GM18873 (cell line): ENCODE measurements at regions not wholly inside any gene's neighbourhood (a gene's known extent, or its start where the extent isn't known, plus 50 kb on each side); places are given as distances from the start of the nearest gene placed in this dataset.
"Not testable (repeated sequence)": the region's sequence is repeated elsewhere in the genome, so short reads cannot be mapped to it uniquely, and the experiment has no call there.

Experiments used
- ATAC-seq: cut with Tn5 transposase; IDR thresholded peaks from one replicate; pipeline ENCODE4 v1.9.1; 2021; ENCODE audit warnings: mild to moderate bottlenecking, moderate library complexity, moderate number of reproducible peaks; ENCODE audit not compliant: unreplicated experiment, low FRiP score

- no peak for ATAC-seq
Measured at GRCh38 chr10:84838851-84839250, 510.5 kb downstream of the CCSER2 start.

DNA sequence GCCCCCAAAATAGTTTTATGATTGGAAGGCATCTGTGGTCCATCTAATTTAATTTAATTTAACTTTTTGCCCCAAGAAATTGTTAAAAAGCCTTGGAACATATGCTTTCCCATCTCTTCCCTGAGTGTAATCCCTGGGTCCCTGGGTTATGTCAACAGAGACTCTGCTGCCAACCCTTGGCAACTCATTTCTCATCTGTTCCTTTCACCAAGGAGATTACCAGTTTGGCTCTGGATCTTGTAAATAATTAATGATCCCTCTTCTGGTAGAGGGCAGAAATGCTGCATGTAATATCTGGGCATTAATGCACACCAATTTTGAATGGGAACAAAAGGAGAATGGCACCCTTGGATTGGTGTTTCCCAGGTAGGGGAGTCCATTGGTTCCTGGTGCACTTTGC is 514.2 kb downstream of the CCSER2 start:
- ATAC-seq = no peak

GRCh38 chr10:84844461-84844860 is 516.1 kb downstream of the CCSER2 start:
- no peak for ATAC-seq

GRCh38 chr10:84845628-84846261 is 517.4 kb downstream of the CCSER2 start:
- ATAC-seq = no peak

DNA sequence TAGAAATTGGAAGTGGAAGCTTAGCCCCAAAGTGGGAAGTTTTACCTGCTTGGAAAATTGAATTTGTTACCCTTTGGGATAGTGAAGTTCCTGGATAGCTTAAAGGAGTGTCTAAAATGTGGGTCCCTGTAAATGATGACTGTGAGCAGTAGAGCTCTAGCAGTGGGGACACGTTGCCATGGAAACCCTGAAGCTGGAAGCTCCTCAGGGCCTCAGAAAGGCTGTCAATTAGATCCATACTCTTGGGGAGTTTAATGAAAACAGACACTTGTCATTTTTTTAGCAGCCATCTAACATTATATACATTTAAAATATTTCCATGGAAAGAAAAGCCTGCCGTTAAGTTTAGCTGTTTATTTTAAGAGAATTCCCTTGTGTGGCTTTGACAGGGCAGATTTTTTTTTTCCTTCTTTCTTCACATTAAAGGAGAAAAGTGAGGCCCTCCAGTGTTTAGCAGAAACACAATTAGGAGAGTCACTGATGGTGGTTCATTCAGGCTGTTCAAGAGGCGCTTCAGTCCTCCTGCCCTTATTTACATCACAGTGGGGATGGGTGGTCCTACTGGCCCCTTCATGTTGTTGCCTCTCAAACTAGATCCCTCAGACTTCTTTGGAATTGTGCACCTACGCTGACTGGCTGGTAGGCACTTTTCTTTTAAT is 518.4 kb downstream of the CCSER2 start:
- ATAC-seq = no peak

DNA sequence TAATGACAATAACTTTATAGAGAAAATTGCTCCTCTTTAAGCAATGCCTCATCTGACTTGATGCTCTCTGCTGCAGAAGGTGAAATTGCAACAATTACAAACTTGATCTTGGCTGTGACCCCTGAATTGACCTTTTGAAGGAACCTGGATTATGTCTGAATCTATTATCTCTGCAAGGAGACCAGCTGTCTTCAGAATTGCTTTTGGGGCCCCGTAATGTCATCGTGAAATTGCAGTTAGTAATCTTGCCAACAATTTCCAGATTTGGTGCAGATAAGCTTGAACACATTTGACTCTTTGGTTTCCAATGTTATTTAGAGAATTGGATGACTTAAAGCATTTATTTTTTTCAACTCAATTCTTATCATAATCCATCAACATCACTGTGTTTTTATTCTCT is 520.6 kb downstream of the CCSER2 start:
- no peak for ATAC-seq

DNA sequence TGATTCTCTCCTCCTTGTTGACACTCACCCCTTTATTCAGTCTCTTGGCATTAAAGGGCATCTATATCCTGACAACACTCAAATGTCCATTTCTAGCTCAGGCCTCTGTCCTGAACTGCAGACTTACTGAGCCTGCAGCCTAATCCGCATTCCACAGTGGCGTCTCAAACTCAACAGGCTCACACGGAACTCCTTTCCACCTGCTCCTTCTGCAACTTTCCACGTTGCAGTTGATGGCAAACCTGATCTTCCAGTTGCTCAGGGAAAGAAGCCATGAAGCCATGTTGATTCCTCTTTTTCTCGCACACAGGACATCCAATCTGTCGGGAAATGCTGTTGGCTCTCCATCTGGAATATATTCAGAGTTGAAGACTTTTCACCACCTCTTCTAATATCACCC is 522.4 kb downstream of the CCSER2 start:
- no peak for ATAC-seq

GRCh38 chr10:84854439-84854838 is 526.0 kb downstream of the CCSER2 start:
- no peak for ATAC-seq

DNA sequence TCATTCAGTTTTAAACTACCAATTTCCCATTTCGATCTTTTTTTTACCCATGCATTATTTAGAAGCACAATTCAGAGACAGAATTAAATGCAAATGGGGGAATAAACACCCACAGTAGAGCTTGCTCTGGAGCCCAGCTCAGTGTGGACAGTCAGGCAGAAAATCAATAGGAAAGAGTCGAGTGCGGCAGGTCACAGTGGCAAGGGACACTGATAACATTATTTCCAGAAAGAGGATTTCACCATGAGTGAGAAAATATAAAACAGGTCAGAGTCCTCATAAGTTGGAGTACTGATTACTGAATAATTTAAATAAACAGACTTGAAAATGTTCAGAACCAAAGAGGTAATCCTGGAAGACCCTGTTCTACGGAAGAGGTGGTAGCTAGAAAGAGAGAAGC is 532.5 kb downstream of the CCSER2 start:
- no peak for ATAC-seq

DNA sequence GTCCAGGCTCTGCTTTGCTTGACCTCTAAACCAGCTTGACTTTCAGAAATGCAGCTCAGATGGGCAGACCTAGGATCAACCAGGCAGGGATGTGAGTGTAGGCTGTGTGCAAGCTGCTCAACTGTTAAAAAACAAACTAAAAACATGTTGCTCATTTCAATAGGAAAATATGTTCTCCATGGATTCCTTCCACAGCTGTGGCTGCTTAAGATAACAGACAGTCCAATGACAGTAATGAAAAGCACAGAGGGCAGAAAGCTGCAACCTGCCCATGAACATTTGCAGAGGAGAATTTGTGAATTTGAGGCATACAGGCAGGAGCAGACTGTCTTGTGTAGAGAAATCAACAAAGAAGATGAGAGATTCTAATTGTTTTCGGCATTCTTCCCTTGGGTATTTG is 534.2 kb downstream of the CCSER2 start:
- no peak for ATAC-seq

DNA sequence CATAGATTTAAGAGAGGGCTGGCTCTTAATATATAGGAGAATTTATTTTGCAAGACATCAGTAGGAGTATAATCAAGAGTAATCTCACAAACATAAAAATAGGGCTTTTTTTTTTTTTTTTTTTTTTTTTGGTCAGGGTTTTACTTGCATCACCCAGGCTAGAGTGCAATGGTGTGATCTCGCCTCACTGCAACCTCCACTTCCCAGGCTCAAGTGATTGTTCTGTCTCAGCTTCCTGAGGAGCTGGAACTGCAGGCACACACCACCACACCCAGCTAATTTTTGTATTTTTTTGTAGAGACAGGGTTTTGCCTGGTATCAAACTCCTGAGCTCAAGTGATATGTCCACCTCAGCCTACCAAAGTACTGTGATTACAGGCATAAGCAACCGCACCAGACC is 535.3 kb downstream of the CCSER2 start:
- no peak for ATAC-seq

DNA sequence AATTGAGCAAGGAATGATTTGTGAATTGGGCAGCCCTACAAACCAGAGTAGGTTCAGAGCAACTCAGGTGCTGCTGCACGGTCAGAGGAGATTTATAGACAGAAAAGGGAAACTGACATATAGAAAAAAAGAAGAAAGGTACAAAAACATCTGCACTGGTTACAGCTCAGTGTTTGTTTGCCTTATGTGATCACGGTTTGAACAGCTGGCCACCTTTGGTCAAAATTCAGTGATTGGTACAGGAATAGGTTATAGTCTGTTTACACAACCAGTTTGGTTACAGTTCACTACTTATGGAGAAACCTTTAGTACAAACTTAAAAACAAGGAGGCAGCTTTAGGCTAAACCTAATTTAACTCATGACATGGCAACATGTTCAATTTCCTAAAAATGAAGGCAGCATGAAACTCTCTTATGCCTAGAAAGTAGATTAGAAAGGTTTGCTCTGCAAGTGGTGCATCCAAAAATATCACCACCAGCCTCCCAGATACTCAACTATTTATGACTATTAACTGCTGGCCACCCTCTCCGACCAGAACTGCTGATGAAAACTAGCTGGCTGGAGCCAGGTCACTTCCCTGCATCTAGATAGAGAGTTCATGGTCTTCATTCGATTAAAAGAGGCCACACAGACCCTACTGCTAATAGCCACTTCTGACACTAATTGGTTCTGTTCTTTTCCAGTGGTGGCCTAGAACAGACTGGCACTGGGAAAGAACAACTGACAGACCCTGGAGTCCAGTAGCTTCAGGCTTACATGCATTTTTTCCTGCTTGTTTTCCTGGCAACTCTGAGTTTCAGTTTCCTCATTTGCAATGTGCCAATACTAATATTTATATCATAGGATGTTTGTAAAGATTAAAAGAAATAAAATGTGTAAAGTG is 548.0 kb downstream of the CCSER2 start:
- ATAC-seq = no peak

DNA sequence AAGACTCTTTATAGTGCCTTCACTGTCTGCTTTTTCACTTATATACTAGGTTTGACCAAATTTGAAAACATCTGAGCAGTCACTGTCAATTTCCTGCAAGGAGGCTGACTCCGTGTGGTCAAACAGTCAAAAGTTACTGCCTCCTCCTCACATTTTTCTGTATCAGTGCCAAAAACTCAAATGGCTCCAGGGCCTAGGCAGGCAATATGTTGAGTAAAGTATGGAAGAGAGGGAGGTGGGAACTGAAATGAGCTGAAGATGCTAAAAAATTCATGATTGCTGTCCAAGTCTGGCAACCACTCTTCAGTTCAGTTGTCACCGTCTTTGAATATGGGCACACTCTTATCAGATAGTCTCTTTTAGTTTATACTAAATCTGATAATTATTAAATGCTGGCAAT is 551.6 kb downstream of the CCSER2 start:
- no peak for ATAC-seq

- not testable (repeated sequence) for ATAC-seq
Measured at GRCh38 chr10:84881696-84882095, 553.3 kb downstream of the CCSER2 start.

DNA sequence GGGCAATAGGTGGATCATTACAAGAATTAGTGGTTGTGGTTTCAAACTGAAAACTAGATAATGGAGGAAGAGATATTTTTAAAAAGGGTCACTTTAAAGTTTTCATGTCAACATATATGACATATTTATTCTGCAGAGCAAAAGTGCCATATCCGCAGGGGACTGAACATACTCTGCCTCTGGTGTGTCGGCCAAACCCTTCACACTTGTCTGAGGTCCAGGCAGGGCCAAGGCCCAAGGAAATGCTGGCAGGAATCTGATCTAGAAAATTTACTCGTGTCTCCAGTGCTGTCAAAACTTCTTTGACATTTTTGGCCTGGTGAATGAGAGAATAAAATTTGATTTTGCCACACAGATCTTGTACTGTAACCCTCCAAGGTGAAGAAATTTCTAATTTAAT is 562.3 kb downstream of the CCSER2 start:
- ATAC-seq = no peak

DNA sequence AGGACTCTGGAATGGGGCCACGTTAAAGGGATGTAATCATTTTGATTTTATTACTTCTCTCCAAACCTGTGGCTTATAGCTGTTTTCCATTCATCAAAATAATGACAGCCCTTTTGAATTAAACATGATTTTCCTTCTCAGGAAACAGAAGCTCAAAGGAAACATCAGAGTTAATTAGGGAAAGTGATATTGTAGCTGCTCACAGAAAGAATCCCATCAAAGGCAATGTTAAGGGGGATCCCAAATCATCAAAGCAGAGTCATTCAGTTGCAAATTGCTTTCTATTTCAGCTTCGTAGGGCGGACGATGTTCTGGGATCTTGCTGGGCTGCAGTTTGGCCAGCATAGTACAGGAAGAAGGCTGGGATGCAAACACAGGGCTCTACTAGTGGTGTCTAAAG is 563.2 kb downstream of the CCSER2 start:
- no peak for ATAC-seq

DNA sequence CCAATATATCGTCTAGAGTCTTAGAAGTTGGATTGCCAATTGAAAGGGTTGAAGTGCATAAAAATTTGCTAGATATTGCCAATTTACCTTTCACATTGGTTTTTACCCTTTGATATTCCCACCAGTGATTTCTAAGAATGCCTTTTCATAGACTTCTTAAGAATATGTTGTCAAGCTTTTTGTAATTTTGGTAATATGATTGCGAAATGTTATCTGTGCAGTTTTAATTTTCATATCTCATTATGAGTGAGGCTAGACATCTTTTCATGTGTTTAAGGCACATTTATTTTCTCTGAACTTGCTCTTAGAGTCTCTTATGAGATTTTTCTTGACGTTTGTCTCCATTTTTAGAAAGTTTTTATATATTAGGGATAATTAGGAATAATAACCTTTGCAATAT is 567.2 kb downstream of the CCSER2 start:
- no peak for ATAC-seq

DNA sequence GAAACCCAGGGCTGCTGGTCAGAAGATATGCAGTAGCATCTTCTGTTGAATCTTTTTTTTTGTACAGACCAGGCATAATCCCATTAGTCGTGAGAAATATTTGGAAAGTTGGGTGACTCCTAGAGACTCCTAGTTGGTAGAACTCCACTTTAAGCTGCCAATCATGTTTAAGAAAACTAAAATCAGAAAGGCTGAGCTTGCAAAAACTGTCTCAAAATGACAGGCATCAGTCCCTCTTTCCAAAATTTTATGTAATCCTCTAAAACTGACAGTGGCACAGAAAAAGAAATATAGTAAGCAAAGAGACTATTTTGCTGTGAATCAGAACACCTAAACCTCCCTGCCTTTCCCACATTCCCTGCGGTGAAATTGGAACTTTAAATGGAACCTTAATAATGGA is 568.5 kb downstream of the CCSER2 start:
- no peak for ATAC-seq

- no peak for ATAC-seq
Measured at GRCh38 chr10:84899268-84899667, 570.9 kb downstream of the CCSER2 start.

DNA sequence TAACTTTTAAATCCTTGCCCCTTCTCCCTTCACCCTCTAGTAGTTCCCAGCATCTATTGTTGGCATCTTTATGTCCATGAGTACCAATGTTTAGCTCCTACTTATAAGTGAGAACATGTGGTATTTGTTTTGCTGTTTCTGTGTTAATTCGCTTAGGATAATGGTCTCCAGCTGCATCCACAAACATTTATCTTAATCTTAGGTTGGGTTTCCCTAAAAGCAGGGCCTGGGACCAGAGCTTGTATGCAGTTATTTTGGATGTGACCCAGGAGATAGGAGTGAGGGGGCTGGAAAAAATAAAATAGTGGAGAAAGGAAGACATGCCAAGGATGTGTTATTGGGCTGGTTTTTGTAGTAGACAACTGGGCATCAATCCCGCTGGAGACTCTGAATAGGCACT is 571.8 kb downstream of the CCSER2 start:
- ATAC-seq = no peak

- ATAC-seq = no peak
Measured at GRCh38 chr10:84901885-84902284, 573.5 kb downstream of the CCSER2 start.

GRCh38 chr10:84902553-84902952 is 574.2 kb downstream of the CCSER2 start:
- no peak for ATAC-seq
